ENCODE measurements at regions not wholly inside any gene's neighbourhood (a gene's known extent, or its start where the extent isn't known, plus 50 kb on each side); places are given as distances from the start of the nearest gene placed in this dataset.

DNA sequence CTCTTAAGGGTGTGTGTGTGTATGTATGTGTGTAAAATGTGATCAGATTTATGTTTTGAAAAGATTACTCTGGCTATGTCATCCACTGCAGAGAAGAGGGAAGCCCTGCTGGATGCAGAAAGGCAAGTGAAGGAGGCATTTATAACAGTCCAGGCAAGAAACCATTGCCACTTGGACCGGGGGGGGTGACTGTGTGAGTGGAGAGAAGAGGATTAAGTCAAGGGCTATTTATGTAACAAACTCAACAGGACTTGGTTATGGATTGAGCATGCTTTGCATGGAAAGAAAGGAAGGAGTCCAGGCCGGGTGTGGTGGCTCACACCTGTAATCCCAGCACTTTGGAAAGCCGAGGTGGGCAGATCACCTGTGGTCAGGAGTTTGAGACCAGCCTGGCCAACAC, 143.0 kb downstream of the URB2 start:
- TF ChIP-seq CTCF (IDR thresholded peaks at IDR 0.05) = no peak
- TF ChIP-seq EZH2 (IDR thresholded peaks at IDR 0.05; ENCODE audit: borderline replicate concordance, insufficient read depth, low read depth, low read length, poor library complexity, severe bottlenecking) = no peak

All from B cell (primary cell).